ENCODE measurements at regions not wholly inside any gene's neighbourhood (a gene's known extent, or its start where the extent isn't known, plus 50 kb on each side); places are given as distances from the start of the nearest gene placed in this dataset.

DNA sequence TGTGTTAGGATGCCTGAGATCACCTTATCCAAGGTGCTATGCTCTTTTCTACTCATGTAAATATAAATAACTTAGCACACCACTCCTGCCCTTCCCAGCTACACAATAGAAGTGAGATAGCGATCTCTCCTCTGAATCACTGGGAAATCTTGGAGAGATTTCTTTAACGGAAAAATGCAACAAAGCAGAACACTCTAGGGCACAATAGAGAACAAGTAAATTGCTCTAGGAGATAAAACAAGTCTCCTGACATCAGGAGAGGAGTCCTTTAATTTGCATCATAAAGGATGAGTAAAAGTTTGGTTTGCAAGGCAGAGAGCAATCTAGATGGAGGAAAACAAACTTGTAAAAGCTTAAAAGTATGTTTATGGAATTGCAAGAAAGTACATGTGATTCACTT, 224.1 kb downstream of the PAX3 start:
- Histone ChIP-seq H3K36me3 (ENCODE audit: insufficient read depth) (no peaks in the 10 kb centered on the region), H3K4me2 (peak overlapping the region; percentile 1; the same call in 1 of the 2 replicates), H3K27ac (ENCODE audit: low read depth) (no peak overlapping the region), H3K4me3 (no peak overlapping the region), H3F3A (replicated peaks; ENCODE audit: low read depth) (no peaks in the 10 kb centered on the region), H3K4me1 (ENCODE audit: insufficient read depth) (peaks cover 10% of the 10 kb centered on the region; the same call in 1 of the 2 replicates), H3K79me2 (replicated peaks; ENCODE audit: insufficient read depth) (no peaks in the 10 kb centered on the region), H4K20me1 (replicated peaks; ENCODE audit: insufficient read depth) (no peaks in the 10 kb centered on the region), H2AFZ (no peak overlapping the region), H3K9me2 (ENCODE audit: insufficient read depth) (no peaks in the 10 kb centered on the region), H3K27me3 (ENCODE audit: insufficient read depth) (peaks cover 8% of the 10 kb centered on the region)
- Mint-ChIP-seq H3K4me1 (peaks cover 10% of the 10 kb centered on the region), H3K27ac (no peak overlapping the region), H3K36me3 (ENCODE audit: low read depth) (no peaks in the 10 kb centered on the region), H3K9me3 (no peaks in the 10 kb centered on the region), H3K27me3 (ENCODE audit: insufficient read depth, low read depth, poor library complexity) (peaks cover 4% of the 10 kb centered on the region), H3K4me3 (peak overlapping the region; percentile 9; the same call in 2 of the 3 replicates)
- DNase-seq (ENCODE audit: low spot score), result peak; percentile 52
- ATAC-seq, result peak; percentile 72
- no peak for TF ChIP-seq EZH2phosphoT487 (IDR thresholded peaks at IDR 0.05; ENCODE audit: unreplicated experiment)
- no peak for TF ChIP-seq ZNF331 (CRISPR knock-in tag; IDR thresholded peaks at IDR 0.05; ENCODE audit: low read depth)
- no peak for TF ChIP-seq POLR2AphosphoS5 (IDR thresholded peaks at IDR 0.05; ENCODE audit: low read depth)
- TF ChIP-seq, protein P1, sequence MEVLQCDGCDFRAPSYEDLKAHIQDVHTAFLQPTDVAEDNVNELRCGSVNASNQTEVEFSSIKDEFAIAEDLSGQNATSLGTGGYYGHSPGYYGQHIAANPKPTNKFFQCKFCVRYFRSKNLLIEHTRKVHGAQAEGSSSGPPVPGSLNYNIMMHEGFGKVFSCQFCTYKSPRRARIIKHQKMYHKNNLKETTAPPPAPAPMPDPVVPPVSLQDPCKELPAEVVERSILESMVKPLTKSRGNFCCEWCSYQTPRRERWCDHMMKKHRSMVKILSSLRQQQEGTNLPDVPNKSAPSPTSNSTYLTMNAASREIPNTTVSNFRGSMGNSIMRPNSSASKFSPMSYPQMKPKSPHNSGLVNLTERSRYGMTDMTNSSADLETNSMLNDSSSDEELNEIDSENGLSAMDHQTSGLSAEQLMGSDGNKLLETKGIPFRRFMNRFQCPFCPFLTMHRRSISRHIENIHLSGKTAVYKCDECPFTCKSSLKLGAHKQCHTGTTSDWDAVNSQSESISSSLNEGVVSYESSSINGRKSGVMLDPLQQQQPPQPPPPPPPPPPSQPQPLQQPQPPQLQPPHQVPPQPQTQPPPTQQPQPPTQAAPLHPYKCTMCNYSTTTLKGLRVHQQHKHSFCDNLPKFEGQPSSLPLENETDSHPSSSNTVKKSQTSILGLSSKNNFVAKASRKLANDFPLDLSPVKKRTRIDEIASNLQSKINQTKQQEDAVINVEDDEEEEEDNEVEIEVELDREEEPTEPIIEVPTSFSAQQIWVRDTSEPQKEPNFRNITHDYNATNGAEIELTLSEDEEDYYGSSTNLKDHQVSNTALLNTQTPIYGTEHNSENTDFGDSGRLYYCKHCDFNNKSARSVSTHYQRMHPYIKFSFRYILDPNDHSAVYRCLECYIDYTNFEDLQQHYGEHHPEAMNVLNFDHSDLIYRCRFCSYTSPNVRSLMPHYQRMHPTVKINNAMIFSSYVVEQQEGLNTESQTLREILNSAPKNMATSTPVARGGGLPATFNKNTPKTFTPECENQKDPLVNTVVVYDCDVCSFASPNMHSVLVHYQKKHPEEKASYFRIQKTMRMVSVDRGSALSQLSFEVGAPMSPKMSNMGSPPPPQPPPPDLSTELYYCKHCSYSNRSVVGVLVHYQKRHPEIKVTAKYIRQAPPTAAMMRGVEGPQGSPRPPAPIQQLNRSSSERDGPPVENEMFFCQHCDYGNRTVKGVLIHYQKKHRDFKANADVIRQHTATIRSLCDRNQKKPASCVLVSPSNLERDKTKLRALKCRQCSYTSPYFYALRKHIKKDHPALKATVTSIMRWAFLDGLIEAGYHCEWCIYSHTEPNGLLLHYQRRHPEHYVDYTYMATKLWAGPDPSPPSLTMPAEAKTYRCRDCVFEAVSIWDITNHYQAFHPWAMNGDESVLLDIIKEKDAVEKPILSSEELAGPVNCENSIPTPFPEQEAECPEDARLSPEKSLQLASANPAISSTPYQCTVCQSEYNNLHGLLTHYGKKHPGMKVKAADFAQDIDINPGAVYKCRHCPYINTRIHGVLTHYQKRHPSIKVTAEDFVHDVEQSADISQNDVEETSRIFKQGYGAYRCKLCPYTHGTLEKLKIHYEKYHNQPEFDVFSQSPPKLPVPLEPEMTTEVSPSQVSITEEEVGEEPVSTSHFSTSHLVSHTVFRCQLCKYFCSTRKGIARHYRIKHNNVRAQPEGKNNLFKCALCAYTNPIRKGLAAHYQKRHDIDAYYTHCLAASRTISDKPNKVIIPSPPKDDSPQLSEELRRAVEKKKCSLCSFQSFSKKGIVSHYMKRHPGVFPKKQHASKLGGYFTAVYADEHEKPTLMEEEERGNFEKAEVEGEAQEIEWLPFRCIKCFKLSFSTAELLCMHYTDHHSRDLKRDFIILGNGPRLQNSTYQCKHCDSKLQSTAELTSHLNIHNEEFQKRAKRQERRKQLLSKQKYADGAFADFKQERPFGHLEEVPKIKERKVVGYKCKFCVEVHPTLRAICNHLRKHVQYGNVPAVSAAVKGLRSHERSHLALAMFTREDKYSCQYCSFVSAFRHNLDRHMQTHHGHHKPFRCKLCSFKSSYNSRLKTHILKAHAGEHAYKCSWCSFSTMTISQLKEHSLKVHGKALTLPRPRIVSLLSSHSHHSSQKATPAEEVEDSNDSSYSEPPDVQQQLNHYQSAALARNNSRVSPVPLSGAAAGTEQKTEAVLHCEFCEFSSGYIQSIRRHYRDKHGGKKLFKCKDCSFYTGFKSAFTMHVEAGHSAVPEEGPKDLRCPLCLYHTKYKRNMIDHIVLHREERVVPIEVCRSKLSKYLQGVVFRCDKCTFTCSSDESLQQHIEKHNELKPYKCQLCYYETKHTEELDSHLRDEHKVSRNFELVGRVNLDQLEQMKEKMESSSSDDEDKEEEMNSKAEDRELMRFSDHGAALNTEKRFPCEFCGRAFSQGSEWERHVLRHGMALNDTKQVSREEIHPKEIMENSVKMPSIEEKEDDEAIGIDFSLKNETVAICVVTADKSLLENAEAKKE (CRISPR knock-in tag; IDR thresholded peaks at IDR 0.05), result no peak
- TF ChIP-seq, protein P2, sequence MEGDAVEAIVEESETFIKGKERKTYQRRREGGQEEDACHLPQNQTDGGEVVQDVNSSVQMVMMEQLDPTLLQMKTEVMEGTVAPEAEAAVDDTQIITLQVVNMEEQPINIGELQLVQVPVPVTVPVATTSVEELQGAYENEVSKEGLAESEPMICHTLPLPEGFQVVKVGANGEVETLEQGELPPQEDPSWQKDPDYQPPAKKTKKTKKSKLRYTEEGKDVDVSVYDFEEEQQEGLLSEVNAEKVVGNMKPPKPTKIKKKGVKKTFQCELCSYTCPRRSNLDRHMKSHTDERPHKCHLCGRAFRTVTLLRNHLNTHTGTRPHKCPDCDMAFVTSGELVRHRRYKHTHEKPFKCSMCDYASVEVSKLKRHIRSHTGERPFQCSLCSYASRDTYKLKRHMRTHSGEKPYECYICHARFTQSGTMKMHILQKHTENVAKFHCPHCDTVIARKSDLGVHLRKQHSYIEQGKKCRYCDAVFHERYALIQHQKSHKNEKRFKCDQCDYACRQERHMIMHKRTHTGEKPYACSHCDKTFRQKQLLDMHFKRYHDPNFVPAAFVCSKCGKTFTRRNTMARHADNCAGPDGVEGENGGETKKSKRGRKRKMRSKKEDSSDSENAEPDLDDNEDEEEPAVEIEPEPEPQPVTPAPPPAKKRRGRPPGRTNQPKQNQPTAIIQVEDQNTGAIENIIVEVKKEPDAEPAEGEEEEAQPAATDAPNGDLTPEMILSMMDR (conservative IDR thresholded peaks at IDR 0.05; ENCODE audit: low read depth in 2 of 2), result no peak
- no peak for TF ChIP-seq JUNB (IDR thresholded peaks at IDR 0.05; ENCODE audit: unreplicated experiment)
- no peak for TF ChIP-seq NANOG (IDR thresholded peaks at IDR 0.05; ENCODE audit: borderline replicate concordance)
- TF ChIP-seq EZH2 (IDR thresholded peaks at IDR 0.05; ENCODE audit: low read depth, unreplicated experiment), result no peak
- no peak for TF ChIP-seq ZNF114 (CRISPR knock-in tag; IDR thresholded peaks at IDR 0.05)
- TF ChIP-seq, protein P3, sequence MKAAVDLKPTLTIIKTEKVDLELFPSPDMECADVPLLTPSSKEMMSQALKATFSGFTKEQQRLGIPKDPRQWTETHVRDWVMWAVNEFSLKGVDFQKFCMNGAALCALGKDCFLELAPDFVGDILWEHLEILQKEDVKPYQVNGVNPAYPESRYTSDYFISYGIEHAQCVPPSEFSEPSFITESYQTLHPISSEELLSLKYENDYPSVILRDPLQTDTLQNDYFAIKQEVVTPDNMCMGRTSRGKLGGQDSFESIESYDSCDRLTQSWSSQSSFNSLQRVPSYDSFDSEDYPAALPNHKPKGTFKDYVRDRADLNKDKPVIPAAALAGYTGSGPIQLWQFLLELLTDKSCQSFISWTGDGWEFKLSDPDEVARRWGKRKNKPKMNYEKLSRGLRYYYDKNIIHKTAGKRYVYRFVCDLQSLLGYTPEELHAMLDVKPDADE (IDR thresholded peaks at IDR 0.05), result no peak
